Activated naive CD8-positive, alpha-beta T cell treated with anti-CD3 and anti-CD28 coated beads, Interleukin-2, amount 10 ng/mL, durations not matched to agents 7 days and 5 days (primary cell): ENCODE measurements at regions not wholly inside any gene's neighbourhood (a gene's known extent, or its start where the extent isn't known, plus 50 kb on each side); places are given as distances from the start of the nearest gene placed in this dataset.

ENCODE experiments used
- ATAC-seq: fragments of 150-1000 bp; cut with Tn5 transposase; one replicate; pipeline ENCODE4 v1.10.0; 2021; ENCODE audit warnings: low read depth, moderate library complexity
- POLR2A ChIA-PET: fragments of 350-600 bp; sonication (Branson Sonifier 250); formaldehyde crosslinking; loops from one replicate; lab custom pipeline; 2021; ENCODE audit warnings: antibody characterized with exemption; lab: Charles Lee
- DNase-seq: peaks from one replicate; pipeline ENCODE4 v3.0.0; 2021
- H3K27ac Mint-ChIP-seq: one replicate; pipeline ENCODE4 v1.8.0; 2022; ENCODE audit warnings: mild to moderate bottlenecking, mixed read lengths
- H3K27me3 Mint-ChIP-seq: one replicate; pipeline ENCODE4 v1.8.0; 2022; ENCODE audit warnings: mild to moderate bottlenecking, moderate library complexity, mixed read lengths
- H3K36me3 Mint-ChIP-seq: one replicate; pipeline ENCODE4 v1.8.0; 2021; ENCODE audit warnings: mild to moderate bottlenecking, mixed read lengths
- H3K4me1 Mint-ChIP-seq: one replicate; pipeline ENCODE4 v1.8.0; 2021; ENCODE audit warnings: mixed read lengths
- H3K4me3 Mint-ChIP-seq: one replicate; pipeline ENCODE4 v1.8.0; 2022; ENCODE audit warnings: mild to moderate bottlenecking, moderate library complexity, mixed read lengths
- H3K9me3 Mint-ChIP-seq: one replicate; pipeline ENCODE4 v1.8.0; 2021; ENCODE audit warnings: mixed read lengths

DNA sequence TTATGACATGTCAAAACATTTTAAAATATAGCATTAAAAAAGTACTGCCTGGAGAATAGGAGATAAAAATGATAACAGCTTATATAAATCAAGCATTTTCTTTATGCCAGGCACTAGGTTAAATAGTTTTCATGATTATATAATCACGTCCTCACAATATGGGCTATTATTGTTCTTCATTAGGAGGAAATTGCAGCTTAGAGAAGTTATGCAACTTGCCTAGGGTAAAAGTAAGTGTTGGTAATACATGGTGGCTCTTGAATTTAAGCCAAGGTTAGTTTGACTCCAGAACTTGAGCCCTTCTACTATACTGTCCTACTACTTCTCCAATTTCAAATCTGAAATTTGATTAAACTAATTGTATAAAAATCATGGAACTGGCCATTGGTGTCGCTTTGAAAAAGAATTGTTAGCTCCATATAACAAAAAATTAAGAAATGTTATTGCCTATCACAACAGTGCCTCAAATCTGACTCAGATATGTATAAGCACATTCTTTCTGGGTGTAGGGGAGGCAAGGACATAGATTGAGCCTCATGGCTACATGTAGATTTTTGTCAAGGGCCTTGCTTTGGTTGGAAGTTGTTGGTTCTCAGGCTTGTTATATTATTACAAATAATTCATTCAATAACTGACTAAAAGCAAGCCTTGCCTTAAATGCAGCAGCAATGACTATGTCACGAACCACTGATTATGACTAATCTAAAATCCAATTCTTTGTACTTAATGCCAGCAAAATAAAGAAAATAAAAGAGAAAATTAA lies 223.5 kb upstream of the DAB2 start:
- DNase-seq (no peak), ATAC-seq (no peak)
- no peaks in the 10 kb centered on the region for H3K9me3 Mint-ChIP-seq
- no peak overlapping the region for H3K4me3 Mint-ChIP-seq
- peaks cover 8% of the 10 kb centered on the region for H3K27me3 Mint-ChIP-seq
- no peak overlapping the region for H3K27ac Mint-ChIP-seq
- H3K4me1 Mint-ChIP-seq: no peaks in the 10 kb centered on the region
- POLR2A ChIA-PET: no interaction called here
- H3K36me3 Mint-ChIP-seq: no peaks in the 10 kb centered on the region

DNA sequence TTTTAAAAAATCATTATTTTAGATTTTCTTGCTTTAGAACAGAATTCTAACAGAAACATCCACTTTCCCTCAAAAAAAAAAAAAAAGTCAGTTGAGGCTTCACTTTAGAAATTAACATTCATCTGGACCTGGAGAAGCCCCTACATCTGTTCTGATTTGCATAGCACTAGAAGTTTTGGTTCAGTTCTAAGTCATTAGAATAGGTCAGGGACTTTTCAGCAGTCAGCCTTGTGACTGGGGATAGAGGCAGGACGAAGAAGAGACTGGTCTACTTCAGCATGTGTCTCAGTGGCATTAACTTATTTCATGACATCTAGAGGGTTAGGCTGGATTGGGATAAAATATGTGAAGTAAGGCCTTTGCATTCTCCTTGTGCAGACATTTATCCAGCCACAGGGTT lies 215.8 kb upstream of the DAB2 start:
- Mint-ChIP-seq H3K27me3 (peaks cover 6% of the 10 kb centered on the region), H3K9me3 (no peaks in the 10 kb centered on the region), H3K4me3 (no peak overlapping the region), H3K27ac (no peak overlapping the region), H3K4me1 (no peaks in the 10 kb centered on the region), H3K36me3 (no peaks in the 10 kb centered on the region)
- DNase-seq (no peak), ATAC-seq (no peak)
- POLR2A ChIA-PET: no interaction called here

DNA sequence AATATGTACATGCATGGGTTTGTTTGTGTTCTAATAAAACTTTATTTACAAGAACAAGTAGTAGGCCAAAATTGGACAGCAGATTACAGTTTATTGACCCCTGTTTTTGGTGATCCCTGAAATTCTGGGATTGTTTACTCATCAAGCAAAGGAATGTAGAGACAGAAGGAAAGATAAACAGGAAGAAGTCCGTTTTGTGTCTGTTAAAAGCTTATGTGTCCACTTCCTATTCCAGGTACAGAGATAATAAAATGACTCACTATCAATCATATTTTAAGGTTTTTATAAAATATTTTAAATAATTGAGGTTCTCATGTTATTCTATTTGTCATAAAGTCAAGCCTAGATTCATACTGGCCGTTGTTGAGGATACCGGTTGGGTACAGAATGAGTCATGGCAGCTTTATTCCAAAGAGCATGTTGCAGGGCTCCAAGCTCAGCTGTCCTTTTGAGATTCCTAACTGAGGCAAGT lies 214.9 kb upstream of the DAB2 start:
- no peaks in the 10 kb centered on the region for H3K9me3 Mint-ChIP-seq
- no peak overlapping the region for H3K27ac Mint-ChIP-seq
- DNase-seq: no peak
- no peaks in the 10 kb centered on the region for H3K4me1 Mint-ChIP-seq
- POLR2A ChIA-PET: no interaction called here
- no peak overlapping the region for H3K4me3 Mint-ChIP-seq
- no peak for ATAC-seq
- H3K27me3 Mint-ChIP-seq: peaks cover 6% of the 10 kb centered on the region
- no peaks in the 10 kb centered on the region for H3K36me3 Mint-ChIP-seq

DNA sequence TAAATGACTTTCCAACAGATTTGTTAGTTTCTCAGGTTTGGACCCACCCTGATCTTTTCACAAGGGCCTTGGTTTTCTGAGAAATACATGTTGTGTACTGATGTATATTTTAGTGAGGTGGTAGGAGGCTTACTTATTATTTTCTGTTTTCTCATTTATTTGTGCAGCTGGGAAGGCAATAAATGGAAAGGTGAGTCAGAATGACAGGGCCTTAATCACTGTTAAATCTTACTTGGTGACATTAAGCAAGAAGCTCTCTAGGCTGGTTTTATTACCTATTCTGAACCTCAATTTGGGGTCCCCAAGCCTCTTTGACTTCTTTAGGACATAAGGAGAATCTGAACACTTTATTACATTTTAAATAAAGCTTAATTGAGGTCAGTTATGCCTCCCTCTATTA lies 214.0 kb upstream of the DAB2 start:
- H3K9me3 Mint-ChIP-seq: no peaks in the 10 kb centered on the region
- no peak overlapping the region for H3K27ac Mint-ChIP-seq
- DNase-seq (no peak), ATAC-seq (no peak)
- POLR2A ChIA-PET: no interaction called here
- peaks cover 6% of the 10 kb centered on the region for H3K27me3 Mint-ChIP-seq
- no peaks in the 10 kb centered on the region for H3K4me1 Mint-ChIP-seq
- no peaks in the 10 kb centered on the region for H3K36me3 Mint-ChIP-seq
- H3K4me3 Mint-ChIP-seq: no peak overlapping the region

DNA sequence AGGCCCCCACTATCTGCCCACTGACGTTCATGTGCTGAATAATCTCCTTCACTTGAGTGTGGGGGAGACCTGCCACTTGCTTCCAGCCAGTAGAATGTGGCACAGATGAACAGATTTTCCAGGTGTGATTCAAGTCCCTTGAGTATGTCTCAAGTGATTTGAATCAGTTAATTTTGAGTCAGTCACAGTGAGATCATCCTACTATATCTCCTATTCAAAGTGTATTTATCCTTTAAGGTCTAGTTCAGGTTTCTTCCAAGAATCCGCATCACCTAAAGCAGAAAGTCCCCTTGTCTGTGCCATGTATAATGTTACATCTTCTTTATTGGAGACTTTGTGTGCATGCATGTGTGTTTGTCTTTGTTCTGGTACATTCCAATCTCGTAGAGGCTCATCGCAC lies 208.3 kb upstream of the DAB2 start:
- no peak for ATAC-seq
- Mint-ChIP-seq H3K27me3 (peaks cover 17% of the 10 kb centered on the region), H3K27ac (no peak overlapping the region), H3K4me3 (no peak overlapping the region), H3K9me3 (no peaks in the 10 kb centered on the region), H3K36me3 (no peaks in the 10 kb centered on the region), H3K4me1 (no peaks in the 10 kb centered on the region)
- POLR2A ChIA-PET: no interaction called here
- no peak for DNase-seq

DNA sequence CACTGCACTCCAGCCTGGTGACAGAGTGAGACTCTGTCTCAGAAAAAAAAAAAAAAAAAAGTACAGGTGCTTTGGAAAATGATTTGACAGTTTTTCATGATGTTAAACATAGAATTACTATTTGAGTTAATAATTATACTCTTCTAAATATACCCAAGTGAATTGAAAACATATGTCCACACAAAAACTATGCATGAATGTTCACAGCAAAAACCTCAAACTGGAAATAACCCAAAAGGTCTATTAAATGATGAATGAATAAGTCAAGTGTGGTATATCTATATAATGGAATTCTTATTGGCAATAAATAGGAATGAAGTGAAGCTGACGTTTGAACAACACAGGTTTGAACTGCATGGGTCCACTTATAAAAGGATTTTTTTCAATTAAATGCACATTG lies 207.2 kb upstream of the DAB2 start:
- no peaks in the 10 kb centered on the region for H3K9me3 Mint-ChIP-seq
- POLR2A ChIA-PET: no interaction called here
- ATAC-seq: no peak
- DNase-seq: no peak
- H3K27ac Mint-ChIP-seq: no peak overlapping the region
- no peak overlapping the region for H3K4me3 Mint-ChIP-seq
- no peaks in the 10 kb centered on the region for H3K4me1 Mint-ChIP-seq
- H3K36me3 Mint-ChIP-seq: no peaks in the 10 kb centered on the region
- peaks cover 15% of the 10 kb centered on the region for H3K27me3 Mint-ChIP-seq

DNA sequence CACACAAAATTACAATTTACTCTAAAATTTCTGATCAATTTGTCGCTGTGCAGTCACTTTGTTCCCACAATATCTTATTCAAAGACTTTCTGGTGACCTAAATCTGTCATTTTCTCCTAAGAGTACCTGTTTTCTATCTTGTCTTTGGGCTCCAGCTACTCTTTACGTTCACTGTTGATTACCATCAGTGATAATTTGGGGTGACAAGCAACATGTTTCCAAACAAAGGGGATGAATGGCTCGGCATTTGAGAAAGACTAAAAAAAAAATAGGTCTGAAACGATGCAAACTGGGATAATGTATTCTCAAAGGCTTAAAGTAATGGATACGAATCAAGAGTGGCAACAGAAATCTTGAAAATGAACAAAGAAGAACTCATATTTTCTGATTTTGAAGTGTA lies 205.2 kb upstream of the DAB2 start:
- POLR2A ChIA-PET: no interaction called here
- Mint-ChIP-seq H3K36me3 (no peaks in the 10 kb centered on the region), H3K4me1 (no peaks in the 10 kb centered on the region), H3K27ac (no peak overlapping the region), H3K9me3 (no peaks in the 10 kb centered on the region), H3K4me3 (no peak overlapping the region), H3K27me3 (peaks cover 13% of the 10 kb centered on the region)
- ATAC-seq: no peak
- DNase-seq: no peak

DNA sequence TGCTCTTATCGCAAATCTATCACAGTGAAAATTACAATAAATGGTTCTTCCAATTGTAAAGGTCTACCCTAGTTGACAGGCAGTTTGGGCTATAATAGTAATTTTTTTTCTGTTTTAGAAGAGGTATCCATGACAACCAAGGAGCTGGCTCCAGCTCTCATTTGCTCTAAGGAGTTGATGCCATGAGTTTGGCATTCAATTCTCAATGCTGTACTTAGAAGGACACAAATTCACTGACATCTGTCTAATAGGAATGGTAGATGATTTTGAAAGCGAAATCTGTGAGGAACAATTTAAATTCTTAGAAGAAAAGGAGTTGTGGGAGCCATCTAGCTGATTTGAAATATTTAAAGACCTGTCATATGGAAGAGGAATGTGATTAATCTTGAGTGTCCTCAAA lies 203.6 kb upstream of the DAB2 start:
- ATAC-seq: no peak
- DNase-seq: no peak
- Mint-ChIP-seq H3K27ac (no peak overlapping the region), H3K36me3 (no peaks in the 10 kb centered on the region), H3K4me3 (no peak overlapping the region), H3K27me3 (peaks cover 13% of the 10 kb centered on the region), H3K4me1 (no peaks in the 10 kb centered on the region), H3K9me3 (no peaks in the 10 kb centered on the region)
- POLR2A ChIA-PET: no interaction called here

DNA sequence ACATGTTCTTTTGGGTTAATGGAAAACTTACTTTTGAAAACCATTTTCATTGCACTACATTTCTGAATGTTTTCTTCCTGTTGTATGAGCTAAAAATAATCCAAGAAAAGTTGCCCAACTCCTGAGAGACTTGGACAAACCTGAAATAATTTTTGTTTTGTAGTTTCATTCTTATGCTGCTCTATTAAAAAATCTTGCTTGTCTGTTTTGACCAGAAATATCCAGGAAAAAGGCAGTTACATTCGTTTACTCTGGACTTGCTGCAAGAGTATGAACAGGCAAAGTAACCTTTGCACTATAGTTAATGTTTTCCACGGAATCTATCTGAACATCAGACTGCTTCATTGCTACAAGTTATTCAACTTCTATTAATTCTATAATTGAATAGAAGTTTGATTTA lies 200.1 kb upstream of the DAB2 start:
- DNase-seq (no peak), ATAC-seq (no peak)
- peaks cover 6% of the 10 kb centered on the region for H3K27me3 Mint-ChIP-seq
- H3K27ac Mint-ChIP-seq: no peak overlapping the region
- H3K4me3 Mint-ChIP-seq: no peak overlapping the region
- H3K4me1 Mint-ChIP-seq: no peaks in the 10 kb centered on the region
- no peaks in the 10 kb centered on the region for H3K36me3 Mint-ChIP-seq
- POLR2A ChIA-PET: no interaction called here
- H3K9me3 Mint-ChIP-seq: no peaks in the 10 kb centered on the region

DNA sequence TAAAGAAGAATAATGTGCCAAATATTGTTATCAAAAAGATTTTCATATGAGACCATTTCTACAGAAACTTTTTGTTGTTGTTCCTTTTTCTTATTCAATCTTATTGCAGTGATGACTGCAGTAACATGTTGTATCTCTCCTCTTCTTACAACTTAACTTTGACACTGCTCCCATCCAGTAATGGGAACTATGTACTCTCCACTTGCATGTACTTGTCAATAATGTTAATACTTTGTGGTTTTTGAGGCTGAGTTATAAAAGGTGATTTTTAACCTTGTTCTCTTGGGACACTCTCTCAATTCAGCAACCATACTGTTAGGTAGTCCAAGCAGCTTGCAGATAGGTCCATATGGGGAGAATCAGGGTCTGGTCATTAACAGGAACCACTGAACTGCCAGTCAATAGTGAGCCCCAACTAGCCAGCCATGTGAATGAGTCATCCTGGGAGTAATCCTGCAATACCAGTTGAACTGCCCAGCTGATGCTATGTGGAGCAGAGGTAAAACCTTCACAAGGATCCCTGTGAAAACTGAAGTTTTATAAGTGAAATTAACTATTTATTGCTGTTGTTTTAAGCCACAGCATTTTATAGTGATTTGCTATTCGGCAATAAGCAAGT lies 199.6 kb upstream of the DAB2 start:
- no peaks in the 10 kb centered on the region for H3K36me3 Mint-ChIP-seq
- H3K27me3 Mint-ChIP-seq: peaks cover 3% of the 10 kb centered on the region

DNA sequence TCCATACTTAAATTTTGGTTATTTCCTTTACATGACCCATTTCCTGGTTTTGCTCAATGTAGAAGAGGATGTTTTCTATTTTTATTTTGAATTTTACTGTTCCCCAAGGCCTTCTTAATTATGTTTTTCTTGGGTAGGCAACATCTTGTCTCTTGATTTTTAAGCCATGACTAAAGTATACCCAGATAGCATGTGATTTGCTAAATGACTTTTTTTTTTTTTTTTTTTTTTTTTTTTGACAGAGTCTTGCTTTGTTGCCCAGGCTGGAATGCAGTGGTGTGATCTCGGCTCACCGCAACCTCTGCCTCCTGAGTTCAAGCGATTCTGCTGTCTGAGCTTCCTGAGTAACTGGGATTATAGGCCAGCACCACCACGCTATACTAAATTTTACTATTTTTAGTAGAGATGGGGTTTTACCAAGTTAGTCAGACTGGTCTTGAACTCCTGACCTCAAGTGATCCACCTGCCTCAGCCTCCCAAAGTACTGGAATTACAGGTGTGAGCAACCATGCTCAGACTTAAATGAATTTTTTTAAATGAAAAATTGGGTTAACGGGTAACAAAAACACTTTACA lies 198.6 kb upstream of the DAB2 start:
- POLR2A ChIA-PET: no interaction called here
- no peaks in the 10 kb centered on the region for H3K4me1 Mint-ChIP-seq
- H3K4me3 Mint-ChIP-seq: no peak overlapping the region
- H3K27ac Mint-ChIP-seq: no peak overlapping the region
- ATAC-seq (no peak), DNase-seq (no peak)
- no peaks in the 10 kb centered on the region for H3K36me3 Mint-ChIP-seq
- H3K27me3 Mint-ChIP-seq: peaks cover 2% of the 10 kb centered on the region
- H3K9me3 Mint-ChIP-seq: no peaks in the 10 kb centered on the region

More for the DNA sequence above, 199.6 kb upstream of the DAB2 start:
- Mint-ChIP-seq H3K9me3 (no peaks in the 10 kb centered on the region), H3K4me1 (no peaks in the 10 kb centered on the region), H3K27ac (no peak overlapping the region), H3K4me3 (no peak overlapping the region)
- ATAC-seq: no peak
- DNase-seq: no peak
- POLR2A ChIA-PET: no interaction called here

DNA sequence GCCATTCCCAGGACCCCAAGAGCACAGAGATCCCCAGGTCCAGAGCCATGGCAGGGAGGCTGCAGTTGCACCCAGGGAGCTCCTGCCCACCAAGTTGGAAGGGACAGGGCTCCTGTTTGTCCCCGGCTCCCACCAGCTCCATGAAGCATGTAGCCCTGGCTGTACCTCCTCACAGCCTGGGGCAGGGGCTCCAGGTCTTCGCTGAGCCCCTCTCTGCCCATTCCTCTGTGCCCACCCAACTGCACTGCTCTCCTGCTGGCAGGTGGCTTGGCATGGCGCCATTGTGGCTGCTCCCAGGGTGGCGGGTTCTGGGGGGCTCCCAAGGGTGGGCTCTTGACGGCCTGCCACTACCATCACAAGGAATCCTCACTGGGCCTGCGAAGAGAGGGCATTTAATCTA lies 197.5 kb upstream of the DAB2 start:
- Mint-ChIP-seq H3K36me3 (no peaks in the 10 kb centered on the region), H3K27ac (no peak overlapping the region), H3K27me3 (peaks cover 2% of the 10 kb centered on the region), H3K9me3 (no peaks in the 10 kb centered on the region), H3K4me1 (no peaks in the 10 kb centered on the region), H3K4me3 (no peak overlapping the region)
- ATAC-seq (no peak), DNase-seq (no peak)
- POLR2A ChIA-PET: no interaction called here

DNA sequence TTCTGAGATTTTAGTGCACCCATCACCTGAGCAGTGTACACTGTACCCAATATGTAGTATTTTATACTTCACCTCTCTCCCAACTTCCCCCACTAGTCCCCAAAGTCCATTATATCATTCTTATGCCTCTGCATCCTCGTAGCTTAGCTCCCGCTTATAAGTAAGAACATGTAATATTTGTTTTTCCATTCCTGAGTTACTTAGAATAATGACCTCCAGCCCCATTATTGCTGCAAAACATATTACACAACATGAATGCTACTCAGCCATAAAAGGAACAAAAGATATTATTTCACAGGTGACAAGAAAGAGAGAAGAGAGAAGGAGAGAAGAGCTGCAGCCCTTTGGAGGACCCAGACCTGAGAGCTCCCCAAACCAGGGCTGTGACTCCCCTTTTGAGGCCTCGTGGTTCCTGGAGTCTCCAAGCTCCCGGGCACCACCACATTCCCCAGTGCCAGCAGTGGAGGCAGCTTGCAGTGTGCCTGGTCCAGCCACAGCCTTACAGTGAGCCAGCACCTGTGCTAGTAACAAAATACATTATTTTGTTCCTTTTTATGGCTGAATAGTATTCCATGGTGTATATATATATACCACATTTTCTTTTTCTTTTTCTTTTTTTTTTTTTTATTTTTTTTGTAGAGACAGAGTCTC lies 194.5 kb upstream of the DAB2 start:
- H3K4me3 Mint-ChIP-seq: no peak overlapping the region
- ATAC-seq: no peak
- POLR2A ChIA-PET: no interaction called here

DNA sequence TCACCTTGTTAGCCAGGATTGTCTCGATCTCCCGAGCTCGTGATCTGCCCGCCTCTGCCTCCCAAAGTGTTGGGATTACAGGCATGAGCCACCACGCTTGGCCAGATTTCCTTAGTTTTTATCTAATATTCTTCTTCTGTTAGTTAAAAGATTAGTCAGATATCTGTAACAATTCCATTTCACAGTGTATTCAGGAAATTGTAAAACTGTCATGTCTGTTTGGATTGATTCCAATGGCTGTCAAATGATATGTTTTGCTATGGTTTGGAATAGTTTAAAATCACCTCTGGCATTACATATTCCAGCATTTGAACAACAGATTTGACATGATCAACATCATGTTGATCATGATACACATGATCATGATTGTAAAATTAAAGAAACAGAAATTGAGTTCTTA lies 193.6 kb upstream of the DAB2 start:
- H3K4me3 Mint-ChIP-seq: no peak overlapping the region
- H3K9me3 Mint-ChIP-seq: no peaks in the 10 kb centered on the region
- DNase-seq (no peak), ATAC-seq (no peak)
- no peak overlapping the region for H3K27ac Mint-ChIP-seq
- no peaks in the 10 kb centered on the region for H3K27me3 Mint-ChIP-seq
- POLR2A ChIA-PET: no interaction called here
- H3K4me1 Mint-ChIP-seq: no peaks in the 10 kb centered on the region
- no peaks in the 10 kb centered on the region for H3K36me3 Mint-ChIP-seq

More for the DNA sequence above, 194.5 kb upstream of the DAB2 start:
- Mint-ChIP-seq H3K27me3 (no peaks in the 10 kb centered on the region), H3K9me3 (no peaks in the 10 kb centered on the region), H3K36me3 (no peaks in the 10 kb centered on the region), H3K4me1 (no peaks in the 10 kb centered on the region), H3K27ac (no peak overlapping the region)
- no peak for DNase-seq
